OCI-LY3 (cell line): ENCODE measurements at regions not wholly inside any gene's neighbourhood (a gene's known extent, or its start where the extent isn't known, plus 50 kb on each side); places are given as distances from the start of the nearest gene placed in this dataset.
A peak's percentile ranks its signal among the peaks of the same experiment; 100 is the strongest.

Source experiments
- H2AFZ ChIP-seq: fragments of 200-600, 300-600 bp; shearing (Covaris generic); 2 replicates; pipeline ENCODE4 v1.6.0; 2014; ENCODE audit warnings: antibody characterized with exemption, low read depth, low read length
- H3K27ac ChIP-seq: fragments of 200-600, 300-600 bp; sonication (generic); 2 replicates; pipeline ENCODE4 v1.5.1; 2014; ENCODE audit warnings: mild to moderate bottlenecking, low read length, moderate library complexity, mixed read lengths
- H3K27me3 ChIP-seq: fragments of 200-600, 300-600 bp; sonication (generic); 2 replicates; pipeline ENCODE4 v1.6.1; 2014; ENCODE audit warnings: low read depth, low read length, mixed read lengths
- H3K36me3 ChIP-seq: fragments of 200-600, 300-600 bp; sonication (generic); replicated peaks from 2 replicates; pipeline ENCODE3; 2014; ENCODE audit warnings: low read depth, low read length, mixed read lengths
- H3K4me1 ChIP-seq: fragments of 300-600, 200-600 bp; sonication (generic); 2 replicates; pipeline ENCODE4 v1.6.1; 2014; ENCODE audit warnings: low read length, mixed read lengths
- H3K4me2 ChIP-seq: fragments of 200-600, 300-600 bp; sonication (generic); 2 replicates; pipeline ENCODE4 v1.6.1; 2014; ENCODE audit warnings: low read length, mixed read lengths
- H3K4me3 ChIP-seq: fragments of 300-600, 200-600 bp; sonication (generic); 2 replicates; pipeline ENCODE4 v1.5.1; 2014; ENCODE audit warnings: antibody characterized with exemption, mild to moderate bottlenecking, low read length, moderate library complexity
- H3K79me2 ChIP-seq: fragments of 300-600, 200-600 bp; shearing (Covaris generic); 2 replicates; pipeline ENCODE4 v1.6.1; 2014; ENCODE audit warnings: mild to moderate bottlenecking, low read length, mixed read lengths
- H3K9ac ChIP-seq: fragments of 300-600, 200-600 bp; shearing (Covaris generic); 2 replicates; pipeline ENCODE4 v1.6.0; 2014; ENCODE audit warnings: mild to moderate bottlenecking, low read length, moderate library complexity
- H3K9me3 ChIP-seq: fragments of 200-600, 300-600 bp; shearing (Covaris generic); 2 replicates; pipeline ENCODE4 v1.6.1; 2014; ENCODE audit warnings: low read length, mixed read lengths; ENCODE audit not compliant: insufficient read depth
- H4K20me1 ChIP-seq: fragments of 200-600, 300-600 bp; sonication (generic); 2 replicates; pipeline ENCODE4 v1.6.1; 2016; ENCODE audit warnings: low read length, mixed read lengths; ENCODE audit not compliant: insufficient read depth
- EZH2phosphoT487 ChIP-seq: fragments of 200-600 bp; shearing (Covaris generic); IDR thresholded peaks from 2 replicates; pipeline ENCODE4 v1.6.1; 2018; ENCODE audit warnings: antibody characterized with exemption, mixed run types, low read depth
- TF ChIP-seq, protein P1 (sequence below): fragments of 200-600, 300-600 bp; sonication (generic); IDR thresholded peaks from 2 replicates; pipeline ENCODE4 v1.5.1; 2014; ENCODE audit warnings: antibody characterized with exemption, low read length, low read depth

DNA sequence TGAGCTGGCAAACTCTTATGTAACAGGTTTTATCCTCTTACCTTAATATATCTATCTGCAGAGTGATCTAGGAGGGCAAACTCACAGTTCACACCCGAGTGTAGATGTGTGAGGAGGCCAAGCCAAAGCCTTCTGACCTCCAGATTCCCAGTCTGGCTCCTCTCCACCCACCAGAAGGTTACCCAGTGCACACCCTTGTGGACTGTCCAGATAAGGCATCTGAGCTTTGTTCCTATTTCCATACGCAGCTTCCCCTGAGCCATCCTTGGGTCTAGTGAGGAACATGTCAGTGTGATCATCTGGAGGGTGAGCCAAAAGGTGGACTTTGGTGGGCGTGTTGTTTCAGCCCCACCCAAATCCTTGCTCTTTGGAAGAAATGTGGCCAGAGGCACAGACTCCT lies 203.0 kb upstream of the MEOX2 start:
- Histone ChIP-seq H3K79me2 (no peaks in the 10 kb centered on the region), H3K9me3 (no peaks in the 10 kb centered on the region), H2AFZ (no peak overlapping the region), H3K4me3 (no peak overlapping the region), H3K4me1 (peaks cover 14% of the 10 kb centered on the region), H3K27ac (no peak overlapping the region), H3K36me3 (no peaks in the 10 kb centered on the region), H3K9ac (no peak overlapping the region), H3K27me3 (no peaks in the 10 kb centered on the region), H4K20me1 (no peaks in the 10 kb centered on the region), H3K4me2 (peak overlapping the region; percentile 28; the same call in 1 of the 2 replicates)
- TF ChIP-seq, protein P1, sequence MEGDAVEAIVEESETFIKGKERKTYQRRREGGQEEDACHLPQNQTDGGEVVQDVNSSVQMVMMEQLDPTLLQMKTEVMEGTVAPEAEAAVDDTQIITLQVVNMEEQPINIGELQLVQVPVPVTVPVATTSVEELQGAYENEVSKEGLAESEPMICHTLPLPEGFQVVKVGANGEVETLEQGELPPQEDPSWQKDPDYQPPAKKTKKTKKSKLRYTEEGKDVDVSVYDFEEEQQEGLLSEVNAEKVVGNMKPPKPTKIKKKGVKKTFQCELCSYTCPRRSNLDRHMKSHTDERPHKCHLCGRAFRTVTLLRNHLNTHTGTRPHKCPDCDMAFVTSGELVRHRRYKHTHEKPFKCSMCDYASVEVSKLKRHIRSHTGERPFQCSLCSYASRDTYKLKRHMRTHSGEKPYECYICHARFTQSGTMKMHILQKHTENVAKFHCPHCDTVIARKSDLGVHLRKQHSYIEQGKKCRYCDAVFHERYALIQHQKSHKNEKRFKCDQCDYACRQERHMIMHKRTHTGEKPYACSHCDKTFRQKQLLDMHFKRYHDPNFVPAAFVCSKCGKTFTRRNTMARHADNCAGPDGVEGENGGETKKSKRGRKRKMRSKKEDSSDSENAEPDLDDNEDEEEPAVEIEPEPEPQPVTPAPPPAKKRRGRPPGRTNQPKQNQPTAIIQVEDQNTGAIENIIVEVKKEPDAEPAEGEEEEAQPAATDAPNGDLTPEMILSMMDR, result peak; percentile 41
- no peak for TF ChIP-seq EZH2phosphoT487

DNA sequence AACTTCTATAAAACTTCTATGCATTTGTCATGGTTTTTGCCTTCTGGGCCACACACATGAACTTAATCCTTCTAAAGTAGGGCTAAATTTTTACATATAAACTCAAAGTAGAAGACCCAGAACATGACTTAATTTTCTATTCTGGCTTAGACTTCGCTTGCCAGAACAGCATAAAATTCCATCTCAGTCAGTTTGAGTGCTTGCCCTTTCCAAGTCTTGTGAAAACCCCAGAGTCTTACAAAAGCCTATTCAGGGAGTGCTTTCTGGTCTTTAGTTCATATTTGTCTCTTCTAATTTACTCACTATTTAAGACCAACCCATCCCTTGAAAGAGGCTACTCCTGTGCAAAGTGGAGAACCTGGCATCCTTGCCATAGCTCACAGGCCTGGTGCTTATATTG lies 201.6 kb upstream of the MEOX2 start:
- no peak overlapping the region for H3K4me2 ChIP-seq
- H3K36me3 ChIP-seq, result no peaks in the 10 kb centered on the region
- no peak overlapping the region for H3K4me3 ChIP-seq
- no peak overlapping the region for H3K9ac ChIP-seq
- H4K20me1 ChIP-seq, result no peaks in the 10 kb centered on the region
- no peaks in the 10 kb centered on the region for H3K9me3 ChIP-seq
- no peak overlapping the region for H2AFZ ChIP-seq
- no peaks in the 10 kb centered on the region for H3K27me3 ChIP-seq
- no peak overlapping the region for H3K27ac ChIP-seq
- H3K79me2 ChIP-seq, result no peaks in the 10 kb centered on the region
- TF ChIP-seq, protein P1, result no peak
- no peak for TF ChIP-seq EZH2phosphoT487
- H3K4me1 ChIP-seq, result peaks cover 14% of the 10 kb centered on the region

- Histone ChIP-seq H3K4me1 (peaks cover 9% of the 10 kb centered on the region), H2AFZ (0 out of 2 replicates have a peak overlapping the region, but pooled peaks have one; percentile 39), H3K9ac (no peak overlapping the region), H3K4me3 (no peak overlapping the region), H3K27me3 (no peaks in the 10 kb centered on the region), H3K36me3 (no peaks in the 10 kb centered on the region), H3K9me3 (no peaks in the 10 kb centered on the region), H3K27ac (no peak overlapping the region), H3K4me2 (peak overlapping the region; percentile 27; the same call in 1 of the 2 replicates), H4K20me1 (no peaks in the 10 kb centered on the region), H3K79me2 (no peaks in the 10 kb centered on the region)
- TF ChIP-seq EZH2phosphoT487, result no peak
- TF ChIP-seq, protein P1, result no peak
Observed at GRCh38 chr7:15886626-15887025, 200.1 kb upstream of the MEOX2 start.

- Histone ChIP-seq H3K4me1 (peaks cover 4% of the 10 kb centered on the region), H3K9ac (no peak overlapping the region), H3K4me3 (no peak overlapping the region), H3K9me3 (no peaks in the 10 kb centered on the region), H3K27me3 (no peaks in the 10 kb centered on the region), H3K36me3 (no peaks in the 10 kb centered on the region), H2AFZ (no peak overlapping the region), H3K27ac (no peak overlapping the region), H3K4me2 (no peak overlapping the region), H3K79me2 (no peaks in the 10 kb centered on the region), H4K20me1 (no peaks in the 10 kb centered on the region)
- TF ChIP-seq EZH2phosphoT487, result no peak
- TF ChIP-seq, protein P1, result no peak
Observed at GRCh38 chr7:15885678-15886077, 199.2 kb upstream of the MEOX2 start.
